Renal cortical epithelial cell (primary cell): ENCODE measurements at regions not wholly inside any gene's neighbourhood (a gene's known extent, or its start where the extent isn't known, plus 50 kb on each side); places are given as distances from the start of the nearest gene placed in this dataset.
"Not testable (repeated sequence)": the region's sequence is repeated elsewhere in the genome, so short reads cannot be mapped to it uniquely, and the experiment has no call there.

Experiments
- DNase-seq: peaks from one replicate; pipeline ENCODE4 v3.0.0-alpha.2; 2011; ENCODE audit warnings: low read depth

GRCh38 chr13:38002606-38003005, 133.0 kb upstream of the TRPC4 start:
- DNase-seq, result no peak

GRCh38 chr13:37997641-37998040, 128.1 kb upstream of the TRPC4 start:
- no peak for DNase-seq

DNA sequence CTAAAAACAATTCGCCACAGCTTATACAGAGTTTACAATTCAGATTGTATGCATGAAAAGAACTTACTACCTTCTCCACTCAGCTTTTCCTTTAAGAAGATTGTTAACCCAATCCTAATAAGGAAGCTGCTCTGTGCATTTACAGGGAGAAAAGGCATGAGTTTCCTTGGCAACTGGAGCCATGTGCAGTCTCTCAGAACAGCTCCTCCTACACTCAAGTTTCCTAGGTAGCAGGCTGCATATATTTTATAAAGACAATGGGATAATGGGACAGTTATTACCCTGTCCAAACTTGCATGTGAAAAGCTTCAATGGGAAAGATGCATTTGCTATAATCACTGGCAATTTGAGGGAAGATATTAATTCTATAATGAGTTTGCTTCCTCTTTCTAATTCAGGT, 125.5 kb upstream of the TRPC4 start:
- DNase-seq, result peak; percentile 53

DNA sequence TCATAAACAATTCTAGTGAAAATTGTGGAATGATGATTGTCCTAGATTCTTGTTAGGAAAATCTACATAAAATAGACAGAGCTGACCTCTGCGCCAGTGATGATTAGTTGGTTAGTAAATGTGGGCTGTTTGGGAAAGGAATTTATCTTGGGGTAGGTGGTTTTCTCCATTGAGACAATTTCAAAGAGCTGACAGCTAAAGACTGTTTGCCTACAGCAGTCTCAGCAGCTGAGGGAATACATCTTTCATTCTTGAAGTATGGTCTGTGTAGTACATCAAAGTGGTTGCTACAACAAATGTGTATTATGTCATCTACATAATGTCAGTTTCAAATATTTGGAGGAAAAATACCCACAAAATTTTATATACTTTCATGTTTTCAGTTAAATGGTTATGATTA, 117.2 kb upstream of the TRPC4 start:
- DNase-seq, result no peak

DNA sequence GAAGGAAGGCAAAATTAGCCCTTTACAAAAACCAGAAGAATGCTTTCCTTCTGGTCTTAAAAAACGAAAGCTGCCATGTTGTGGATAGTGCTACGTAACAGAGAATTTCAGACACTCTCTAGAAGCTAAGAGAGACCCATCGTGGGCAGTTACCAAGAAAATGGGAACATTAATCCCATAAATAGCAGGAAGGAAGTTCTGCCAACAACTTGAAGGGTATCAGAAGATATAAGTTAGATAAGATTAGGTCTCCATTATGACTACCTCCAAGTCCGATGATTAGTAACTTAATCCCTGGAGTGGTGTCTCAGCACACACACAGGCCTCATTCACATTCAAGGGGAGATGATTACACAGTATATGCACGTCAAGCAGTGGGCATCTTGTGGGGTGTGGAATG, 115.7 kb upstream of the TRPC4 start:
- DNase-seq, result no peak

DNA sequence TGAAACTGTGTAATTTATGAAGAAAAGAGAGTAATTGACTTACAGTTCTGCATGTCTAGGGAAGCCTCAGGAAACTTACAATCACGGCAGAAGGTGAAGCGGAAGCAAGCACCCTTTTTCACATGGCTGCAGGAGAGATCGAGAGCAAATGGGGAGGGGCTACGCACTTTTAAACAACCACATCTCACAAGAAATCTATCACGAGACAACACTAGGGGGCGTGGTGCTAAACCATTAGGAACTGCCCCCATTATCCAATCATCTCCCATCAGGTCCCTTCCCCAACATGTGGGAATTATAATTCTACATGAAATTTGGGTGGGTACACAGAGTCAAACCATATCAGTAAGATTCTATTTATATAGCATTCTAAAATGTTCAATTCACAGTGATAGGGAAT, 114.8 kb upstream of the TRPC4 start:
- no peak for DNase-seq

DNA sequence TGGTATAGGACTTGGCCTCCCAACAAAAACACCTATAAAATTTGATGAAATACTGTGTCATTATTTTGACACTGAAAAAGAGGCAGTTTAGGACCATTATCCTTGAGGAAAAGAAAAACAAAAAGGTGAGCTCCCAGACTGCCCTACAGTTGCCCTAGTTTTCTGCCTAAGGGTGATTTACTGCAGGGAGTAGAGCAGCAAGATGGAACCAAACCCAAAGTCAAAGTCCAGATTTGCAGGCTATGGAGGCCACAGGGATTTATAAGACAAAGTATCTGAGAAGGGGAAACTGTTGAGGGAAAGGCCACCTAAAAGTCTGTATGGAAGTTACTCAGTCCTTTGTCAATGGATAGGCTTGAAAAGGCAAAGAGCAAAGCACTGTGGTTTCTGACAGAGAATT, 112.4 kb upstream of the TRPC4 start:
- DNase-seq, result no peak

DNA sequence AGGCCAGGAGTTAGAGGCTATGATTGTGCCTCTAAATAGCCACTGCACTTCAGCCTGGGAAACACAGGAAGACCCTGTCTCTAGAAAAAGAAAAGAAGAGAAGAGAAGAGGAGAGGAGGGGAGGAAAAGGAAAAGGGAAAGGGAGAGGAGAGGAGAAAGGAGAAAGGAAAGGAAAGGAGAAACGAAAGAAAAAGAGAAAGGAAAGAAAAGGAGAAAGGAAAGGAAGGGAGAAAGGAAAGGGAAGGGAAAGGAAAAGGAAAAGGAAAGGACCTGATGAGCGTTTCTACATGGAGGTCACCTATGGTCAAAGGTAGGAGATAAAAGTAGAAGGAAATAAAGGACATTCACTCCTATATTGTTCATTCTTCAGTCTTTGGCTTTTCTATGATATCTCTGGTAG, 109.1 kb upstream of the TRPC4 start:
- no peak for DNase-seq

- no peak for DNase-seq
These were observed 99.0 kb upstream of the TRPC4 start for GRCh38 chr13:37968555-37968954.

DNA sequence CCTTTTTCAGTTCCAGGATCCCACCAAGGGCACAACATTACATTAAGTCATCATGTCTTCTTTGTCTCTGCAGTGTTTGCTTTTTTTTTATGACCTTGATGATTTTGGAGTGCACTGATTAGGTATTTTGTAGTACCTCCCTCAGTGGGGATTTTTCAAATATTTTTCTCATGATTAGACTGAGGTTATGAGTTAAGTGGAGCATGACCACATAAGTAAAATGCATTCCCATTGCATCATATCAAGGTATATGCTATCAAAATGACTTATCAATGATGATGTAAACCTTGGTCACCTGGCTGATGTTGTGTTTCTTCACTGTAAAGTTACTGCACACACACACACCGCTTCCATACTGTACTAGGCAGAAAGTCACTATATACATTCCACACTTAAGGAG, 96.7 kb upstream of the TRPC4 start:
- peak; percentile 15 for DNase-seq

GRCh38 chr13:37960427-37960826, 90.9 kb upstream of the TRPC4 start:
- peak; percentile 7 for DNase-seq

DNA sequence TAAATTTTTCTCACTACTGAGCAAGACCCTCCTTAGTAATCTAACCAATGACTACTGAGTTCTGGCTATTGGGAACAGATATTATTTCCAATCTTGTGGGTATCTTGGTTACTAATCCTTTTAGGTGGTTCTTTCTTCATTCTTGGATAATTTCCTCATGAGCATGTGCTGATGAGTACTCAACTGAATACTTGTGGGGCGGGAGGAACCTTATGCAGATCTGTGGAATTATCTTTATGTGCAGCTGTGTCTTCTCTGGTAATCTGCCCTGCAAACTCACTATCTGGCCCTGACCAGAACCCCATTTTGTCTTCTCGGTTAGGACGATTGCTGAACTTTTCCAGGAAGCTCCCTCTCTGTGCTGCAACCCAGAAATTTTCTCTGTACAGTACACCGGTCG, 89.7 kb upstream of the TRPC4 start:
- DNase-seq, result no peak

DNA sequence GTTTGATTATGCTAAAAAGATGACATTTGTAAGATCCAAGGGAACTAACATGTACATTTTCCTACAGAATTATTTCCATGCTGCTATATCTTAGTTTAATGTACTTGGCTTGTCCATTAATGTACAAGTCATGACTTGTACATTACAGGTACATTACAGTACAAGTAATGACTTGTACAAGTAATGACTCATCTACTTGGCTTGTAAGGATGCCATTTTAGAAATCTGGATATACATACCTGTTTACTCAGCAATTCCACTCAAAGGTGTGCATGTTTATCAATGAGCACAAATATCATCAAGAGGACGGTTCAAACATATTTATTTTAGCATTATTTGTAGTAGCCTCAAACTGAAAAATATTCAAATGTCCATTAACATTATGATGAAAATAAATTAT, 87.0 kb upstream of the TRPC4 start:
- DNase-seq, result peak; percentile 18

DNA sequence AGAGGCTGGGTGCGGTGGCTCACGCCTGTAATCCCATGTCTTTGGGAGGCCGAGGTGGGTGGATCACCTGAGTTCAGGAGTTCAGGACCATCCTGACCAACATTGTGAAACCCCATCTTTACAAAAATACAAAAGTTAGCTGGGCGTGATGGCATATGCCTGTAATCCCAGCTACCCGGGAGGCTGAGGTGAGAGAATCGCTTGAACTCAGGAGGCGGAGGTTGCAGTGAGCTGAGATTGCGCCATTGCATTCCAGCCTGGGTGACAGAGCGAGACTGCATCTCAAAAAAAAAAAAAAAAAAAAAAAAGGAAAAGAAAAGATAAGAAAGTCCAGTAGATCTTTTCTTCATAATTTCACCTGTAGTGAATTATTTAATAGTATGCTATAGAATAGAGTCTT, 85.0 kb upstream of the TRPC4 start:
- not testable (repeated sequence) for DNase-seq

DNA sequence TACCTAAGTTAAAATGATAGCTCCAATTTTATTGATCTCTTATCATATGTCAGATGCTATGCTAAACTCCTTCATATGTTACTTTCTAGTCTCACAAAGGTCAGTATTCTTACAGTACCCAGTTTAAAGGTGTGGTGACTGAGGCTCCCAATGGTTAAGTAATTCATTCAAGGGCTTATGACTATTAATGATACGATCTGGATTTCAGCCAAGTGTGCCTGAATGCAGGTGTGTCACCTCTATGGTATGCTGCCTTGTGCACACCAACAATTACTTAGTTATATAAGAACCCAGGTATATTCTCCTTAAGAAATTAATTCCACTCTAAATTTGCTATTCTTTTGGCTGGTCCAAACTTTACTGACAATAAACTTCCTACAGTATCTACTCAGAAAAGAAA, 84.6 kb upstream of the TRPC4 start:
- DNase-seq, result peak; percentile 52

DNA sequence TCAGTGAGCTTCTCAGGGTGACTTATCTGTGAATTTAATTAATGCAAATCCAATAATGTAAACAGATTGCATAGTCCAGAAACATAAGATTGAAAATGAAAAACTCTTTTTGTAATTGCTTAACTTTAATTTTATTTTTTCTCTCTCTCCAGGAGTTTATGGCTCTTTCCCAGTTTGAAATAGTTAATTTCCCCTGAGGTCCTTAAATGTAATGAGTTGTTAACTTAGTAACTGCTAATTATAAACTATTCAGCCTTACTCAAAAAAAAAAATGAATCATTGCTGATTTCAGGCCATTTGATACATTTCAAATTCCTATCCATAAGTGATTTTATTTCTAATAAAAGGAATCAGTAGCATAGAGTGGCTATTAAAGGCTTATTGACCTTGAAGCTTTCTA, 84.1 kb upstream of the TRPC4 start:
- DNase-seq, result no peak

GRCh38 chr13:37950016-37950415, 80.4 kb upstream of the TRPC4 start:
- DNase-seq, result no peak

DNA sequence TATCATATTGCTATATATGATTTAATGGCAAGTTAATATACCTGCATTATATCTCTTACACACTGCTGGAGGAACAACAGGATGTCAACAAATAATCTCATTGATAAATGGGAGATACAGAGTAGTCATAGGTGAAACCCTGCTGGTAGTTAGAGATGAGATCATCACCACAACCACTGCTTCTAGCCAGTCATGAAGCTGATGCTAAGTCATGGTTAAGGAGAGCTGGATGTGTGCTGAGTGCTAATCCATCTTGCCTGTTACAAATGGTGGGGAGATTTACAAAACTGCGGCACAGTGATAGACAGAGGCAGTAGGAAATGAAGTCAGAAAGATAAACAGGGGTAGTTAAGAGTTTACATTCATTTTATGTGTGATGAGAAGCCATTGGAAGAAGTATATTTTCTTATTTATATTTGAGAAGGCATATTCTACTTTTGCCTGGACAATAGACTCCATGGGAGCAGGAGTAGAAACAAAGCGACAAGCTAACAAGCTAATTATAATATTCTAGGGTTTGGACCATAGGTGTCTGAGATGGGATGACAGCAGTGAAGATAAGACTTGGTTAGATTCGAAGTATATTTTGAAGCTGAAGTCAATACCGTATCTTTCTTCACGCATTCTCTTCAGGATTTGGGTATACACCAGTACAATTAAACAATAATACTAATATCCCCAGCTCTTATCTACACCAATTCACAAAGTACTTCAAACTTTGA, 78.0 kb upstream of the TRPC4 start:
- DNase-seq, result no peak

DNA sequence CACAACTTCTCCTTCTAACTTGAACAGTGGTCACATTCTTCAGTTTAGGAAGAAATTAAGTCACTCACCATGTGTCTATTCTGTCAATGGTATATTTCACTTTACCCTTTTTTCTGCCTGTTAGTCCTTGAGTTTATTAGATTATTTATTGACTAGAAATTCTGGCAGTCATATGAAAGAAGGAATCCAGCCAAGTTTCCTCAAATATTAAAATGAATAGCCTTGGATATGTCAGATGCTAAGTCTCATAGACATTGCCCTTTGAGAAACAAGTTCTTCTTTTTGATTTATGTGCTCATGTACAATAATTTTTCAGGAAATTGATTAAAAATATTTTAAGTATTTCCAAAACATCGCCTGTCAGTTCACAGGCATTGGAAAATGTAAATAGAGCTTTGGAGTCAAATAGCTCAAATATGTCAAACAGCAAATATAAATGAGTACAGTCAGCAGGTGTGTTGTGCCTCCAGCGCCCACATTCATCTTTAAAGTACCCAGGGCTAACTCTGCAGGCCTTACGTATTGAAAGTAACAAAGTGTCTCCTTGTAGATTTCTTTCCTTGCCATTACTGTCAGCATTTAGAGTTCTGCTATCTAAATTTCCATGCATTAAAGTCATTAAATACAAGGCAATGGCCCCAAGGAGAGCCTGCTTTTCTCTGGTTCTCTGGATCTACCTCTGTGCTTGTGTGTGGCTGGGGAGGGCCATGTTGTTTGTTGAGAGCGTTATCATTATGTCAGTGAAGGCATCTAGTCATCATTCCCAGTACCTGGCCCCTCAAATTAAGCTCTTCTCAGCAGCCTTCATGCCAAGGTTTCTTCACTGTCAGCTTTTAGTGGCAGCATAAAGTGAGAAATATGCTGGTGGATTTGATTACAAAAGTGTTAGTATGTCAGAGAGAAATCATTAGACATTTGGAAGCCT, 76.3 kb upstream of the TRPC4 start:
- no peak for DNase-seq

DNA sequence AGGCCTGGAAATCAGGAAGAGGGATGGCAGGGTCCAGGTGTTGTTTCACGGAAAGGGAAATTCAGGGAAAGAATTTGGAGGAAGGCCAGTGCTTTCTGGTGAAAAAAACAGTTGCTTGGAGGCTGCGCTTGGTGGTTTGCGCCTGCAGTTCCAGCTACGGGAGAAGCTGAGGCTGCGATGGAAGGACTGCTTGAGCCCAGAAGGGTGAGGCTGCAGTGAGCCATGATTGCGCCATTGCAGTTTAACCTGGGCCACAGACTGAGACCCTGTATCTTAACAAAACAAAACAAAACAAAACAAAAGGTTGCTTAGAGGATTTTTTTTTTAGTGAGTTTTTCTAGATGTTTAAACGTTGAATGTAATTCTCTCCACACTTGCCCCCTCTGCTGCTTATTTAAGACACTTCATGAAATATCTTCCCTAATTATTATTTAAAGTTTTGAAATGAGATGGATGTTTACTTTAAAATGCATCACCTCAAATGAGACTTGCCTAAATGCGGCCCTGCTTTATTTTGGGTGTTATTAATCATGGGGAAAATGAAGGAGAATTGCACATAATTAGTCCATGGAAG, 75.4 kb upstream of the TRPC4 start:
- DNase-seq, result peak; percentile 13

DNA sequence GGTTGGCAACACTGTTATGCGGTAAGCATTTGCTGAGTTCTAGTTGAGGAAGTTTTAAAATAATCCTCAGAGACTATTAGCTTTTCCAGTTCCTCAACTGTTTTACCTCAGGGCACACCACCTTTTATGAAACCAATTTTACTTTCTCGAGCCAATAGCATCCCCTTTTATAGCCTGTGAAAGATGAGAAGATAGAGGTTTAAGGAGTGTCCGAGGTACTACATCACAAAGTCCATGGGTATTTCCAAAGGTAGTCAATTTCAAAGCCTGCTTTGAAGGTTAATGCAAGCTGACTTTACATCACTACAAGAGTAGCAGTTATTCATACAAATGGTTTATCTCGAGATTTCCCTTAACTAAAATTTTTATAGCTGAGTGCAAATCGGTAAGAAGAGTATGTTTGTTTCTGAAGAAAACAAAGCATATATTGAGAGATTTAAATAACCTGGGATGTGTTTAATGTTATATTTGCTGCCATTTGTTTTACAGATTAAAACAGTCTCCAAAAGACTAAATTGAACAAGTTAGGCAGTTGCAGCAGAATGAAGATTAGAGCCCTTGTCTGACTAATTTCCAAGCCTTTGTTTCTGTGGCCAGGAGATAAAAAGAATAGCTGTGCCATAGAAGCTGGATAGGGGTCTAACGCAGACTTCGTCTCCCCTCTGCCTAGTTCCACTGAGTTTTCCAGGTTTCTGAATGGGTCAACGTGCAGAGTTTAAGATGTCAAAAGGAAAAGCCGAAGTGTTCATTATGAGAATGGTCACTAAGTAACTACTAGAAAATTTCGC, 74.7 kb upstream of the TRPC4 start:
- no peak for DNase-seq

GRCh38 chr13:37942929-37943328, 73.4 kb upstream of the TRPC4 start:
- no peak for DNase-seq
